HG03342 (cell line): ENCODE measurements at regions not wholly inside any gene's neighbourhood (a gene's known extent, or its start where the extent isn't known, plus 50 kb on each side); places are given as distances from the start of the nearest gene placed in this dataset.
"Not testable (repeated sequence)": the region's sequence is repeated elsewhere in the genome, so short reads cannot be mapped to it uniquely, and the experiment has no call there.

Experiments
- ATAC-seq: cut with Tn5 transposase; IDR thresholded peaks from one replicate; pipeline ENCODE4 v1.9.1; 2021; ENCODE audit warnings: mild to moderate bottlenecking, moderate library complexity; ENCODE audit not compliant: unreplicated experiment

DNA sequence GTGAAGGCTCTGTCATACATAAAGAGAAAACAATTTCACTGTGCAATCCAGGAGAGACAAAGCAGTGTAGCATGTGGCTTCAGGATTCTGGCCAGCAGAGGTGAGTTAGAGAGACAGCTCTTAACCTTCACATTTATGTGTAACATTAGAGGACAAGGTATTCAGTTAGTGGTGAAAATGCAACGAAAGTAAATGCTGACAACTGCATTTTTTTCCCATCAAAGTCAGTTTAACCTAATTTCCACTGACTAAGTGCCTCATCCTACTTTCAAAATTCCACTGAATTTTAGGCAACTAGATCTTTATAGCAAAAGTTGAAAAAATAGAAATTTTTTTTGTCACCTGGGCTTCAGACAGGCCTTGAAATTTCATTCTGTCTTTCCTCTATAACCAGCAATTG lies 130.8 kb upstream of the LNX1 start:
- ATAC-seq = no peak

- no peak for ATAC-seq
Measured at GRCh38 chr4:53721263-53721662, 130.0 kb upstream of the LNX1 start.

DNA sequence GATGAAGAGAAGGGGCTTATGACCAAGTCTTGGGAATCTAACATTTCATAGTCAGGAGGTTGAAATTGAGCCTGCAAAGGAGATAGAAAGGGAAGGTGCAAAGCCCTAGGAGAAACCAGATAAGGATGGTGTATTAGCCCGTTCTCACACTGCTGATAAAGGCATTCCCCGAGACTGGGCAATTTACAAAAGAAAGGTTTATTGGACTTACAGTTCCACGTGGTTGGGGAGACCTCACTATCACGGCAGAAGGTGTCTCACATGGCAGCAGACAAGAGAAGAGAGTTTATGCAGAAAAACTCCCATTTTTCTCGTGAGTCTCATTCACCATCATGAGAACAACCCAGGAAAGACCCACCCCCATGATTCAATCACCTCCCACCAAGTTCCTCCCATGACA lies 129.5 kb upstream of the LNX1 start:
- ATAC-seq = no peak

DNA sequence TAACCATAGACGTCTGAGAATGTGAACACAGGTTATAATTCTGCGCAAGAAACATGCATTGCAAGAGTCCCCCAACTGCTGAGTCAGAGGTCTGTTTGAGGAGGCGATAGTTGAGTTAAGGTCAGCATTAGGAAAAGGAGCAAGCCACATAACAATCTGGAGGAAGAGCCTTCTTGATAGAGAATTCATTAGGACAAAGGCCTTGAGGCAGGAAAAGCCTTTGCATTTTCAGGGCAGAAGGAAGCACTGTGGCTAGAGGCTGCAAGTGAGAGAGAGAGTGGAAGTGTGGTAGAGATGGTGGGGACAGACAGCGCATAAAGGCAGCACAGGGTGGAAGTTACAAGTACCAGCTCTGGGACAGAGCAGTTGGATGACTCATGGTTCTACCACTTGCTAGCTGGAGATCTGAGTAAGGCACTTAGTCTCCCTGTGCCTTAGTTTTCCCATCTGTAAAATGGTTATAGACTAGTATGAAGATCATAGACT lies 125.8 kb upstream of the LNX1 start:
- no peak for ATAC-seq

GRCh38 chr4:53716471-53717063 lies 125.3 kb upstream of the LNX1 start:
- no peak for ATAC-seq

- no peak for ATAC-seq
Measured at GRCh38 chr4:53716011-53716410, 124.7 kb upstream of the LNX1 start.

GRCh38 chr4:53714236-53715140 lies 123.2 kb upstream of the LNX1 start:
- no peak for ATAC-seq

DNA sequence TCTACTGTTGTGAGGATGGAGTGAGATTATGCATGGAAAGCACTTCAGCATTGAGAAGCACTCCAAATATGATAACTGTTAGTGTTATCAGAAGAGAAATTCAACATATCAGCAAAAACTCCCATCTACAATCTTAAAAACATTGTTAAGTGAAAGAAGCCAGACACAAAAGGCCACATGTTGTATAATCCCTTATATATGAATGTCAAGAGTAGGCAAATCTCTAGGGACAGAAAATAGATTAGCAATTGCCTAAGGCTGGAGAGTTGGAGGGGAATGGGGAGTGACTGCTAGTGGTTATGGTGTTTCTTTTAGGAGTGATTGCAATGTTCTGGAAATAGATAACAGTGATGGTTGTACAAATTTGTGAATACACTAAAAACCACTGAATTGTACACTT lies 122.5 kb upstream of the LNX1 start:
- no peak for ATAC-seq

DNA sequence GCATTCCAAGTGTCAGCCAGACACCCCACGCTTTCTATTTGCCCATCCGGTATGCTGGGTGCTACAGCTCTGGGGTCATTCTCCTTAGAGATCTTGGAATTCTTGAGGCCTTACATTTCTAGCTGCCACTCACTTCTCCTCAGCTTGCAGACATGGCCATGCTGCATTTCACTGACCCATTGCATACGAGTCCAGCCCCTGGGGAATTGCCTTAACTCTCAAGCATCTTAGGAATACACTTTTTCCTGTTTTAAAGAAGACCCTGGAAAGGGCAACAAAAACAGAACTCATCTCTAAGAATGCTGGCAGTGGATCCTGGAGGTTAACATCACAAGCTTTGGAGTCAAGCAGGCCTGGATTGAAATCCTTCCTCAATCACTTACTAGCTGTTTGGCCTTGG lies 122.0 kb upstream of the LNX1 start:
- no peak for ATAC-seq

DNA sequence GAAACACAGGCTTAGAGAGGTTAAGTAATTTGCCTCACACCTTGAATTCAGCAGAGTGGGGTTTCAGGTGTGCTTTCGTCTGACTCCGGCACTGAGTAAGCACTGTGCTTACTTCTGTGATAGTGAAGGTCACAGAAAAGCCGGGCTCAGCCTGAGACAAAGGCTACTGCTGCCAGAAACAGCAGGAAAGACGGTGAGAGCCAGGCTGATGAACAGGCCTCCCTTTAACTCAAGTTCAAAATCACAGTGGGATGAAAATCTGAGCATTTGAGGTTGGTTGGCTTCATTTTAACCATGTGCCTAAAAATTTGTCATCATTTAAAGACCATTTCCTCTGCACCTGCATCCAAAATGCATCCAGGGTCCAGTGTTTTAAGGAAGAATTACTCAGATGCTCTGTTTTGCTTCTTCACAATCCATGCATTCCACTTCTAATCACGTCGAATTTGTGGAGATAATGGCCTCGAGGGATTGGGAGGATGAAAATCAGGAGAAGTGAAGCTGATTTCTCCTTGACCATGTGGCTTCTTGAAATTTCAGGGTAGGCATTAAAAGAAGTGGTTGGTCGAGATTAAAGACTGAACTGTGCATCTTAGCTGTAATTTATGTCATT lies 121.2 kb upstream of the LNX1 start:
- no peak for ATAC-seq

DNA sequence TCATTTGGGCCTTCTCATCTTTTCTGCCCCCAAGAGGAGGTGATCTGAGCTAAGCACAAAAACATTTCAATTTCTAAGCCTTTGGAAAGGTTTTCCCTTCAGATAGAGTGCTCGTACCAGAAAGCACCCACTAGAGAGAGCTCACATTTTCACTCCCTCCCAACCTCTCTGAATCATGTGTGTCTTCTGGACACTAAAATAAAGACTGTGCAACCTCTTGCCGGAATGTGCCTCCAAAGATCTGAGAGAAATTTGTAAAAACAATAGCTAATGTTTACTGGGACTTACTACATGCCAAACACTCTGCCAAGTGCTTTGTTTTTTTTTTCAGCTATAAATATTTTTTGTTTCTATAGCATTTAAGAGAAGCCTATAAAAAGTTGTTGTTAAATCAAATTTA lies 120.6 kb upstream of the LNX1 start:
- ATAC-seq = no peak

DNA sequence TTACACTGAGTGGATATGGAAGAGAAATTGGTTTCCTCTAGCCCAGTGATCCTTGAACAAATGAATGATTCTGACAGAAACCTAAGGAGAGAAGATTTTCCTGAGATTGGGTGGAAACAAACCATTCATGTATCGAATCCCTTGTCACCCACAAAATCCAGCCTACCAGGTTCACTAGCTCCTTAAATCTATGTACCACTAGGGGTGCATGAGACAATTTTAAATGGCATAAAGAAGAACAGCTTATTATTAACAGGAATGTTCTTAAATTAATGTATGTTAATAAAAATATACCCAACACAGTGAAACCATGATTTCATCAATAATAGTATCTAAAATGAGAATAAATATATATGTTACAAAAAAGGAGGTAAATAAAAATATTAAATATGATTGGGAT lies 118.4 kb upstream of the LNX1 start:
- no peak for ATAC-seq

DNA sequence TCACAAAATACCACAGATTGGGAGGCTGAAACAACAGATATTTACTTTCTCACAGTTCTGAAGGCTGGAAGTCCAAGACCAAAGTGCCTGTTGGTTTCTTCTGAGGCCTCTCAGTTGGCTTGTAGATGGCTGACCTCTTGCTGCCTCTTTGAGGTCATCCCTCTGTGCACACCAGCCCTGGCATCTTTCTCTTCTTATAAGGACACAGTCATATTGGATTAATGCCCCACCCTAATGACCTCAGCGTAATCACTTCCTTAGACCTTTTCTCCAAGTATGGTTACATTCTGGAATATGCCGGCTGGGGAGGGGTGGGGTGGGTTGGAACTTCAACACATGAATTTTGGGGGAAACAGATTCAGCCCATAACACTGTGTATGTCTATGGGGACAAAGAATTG lies 116.2 kb upstream of the LNX1 start:
- no peak for ATAC-seq

DNA sequence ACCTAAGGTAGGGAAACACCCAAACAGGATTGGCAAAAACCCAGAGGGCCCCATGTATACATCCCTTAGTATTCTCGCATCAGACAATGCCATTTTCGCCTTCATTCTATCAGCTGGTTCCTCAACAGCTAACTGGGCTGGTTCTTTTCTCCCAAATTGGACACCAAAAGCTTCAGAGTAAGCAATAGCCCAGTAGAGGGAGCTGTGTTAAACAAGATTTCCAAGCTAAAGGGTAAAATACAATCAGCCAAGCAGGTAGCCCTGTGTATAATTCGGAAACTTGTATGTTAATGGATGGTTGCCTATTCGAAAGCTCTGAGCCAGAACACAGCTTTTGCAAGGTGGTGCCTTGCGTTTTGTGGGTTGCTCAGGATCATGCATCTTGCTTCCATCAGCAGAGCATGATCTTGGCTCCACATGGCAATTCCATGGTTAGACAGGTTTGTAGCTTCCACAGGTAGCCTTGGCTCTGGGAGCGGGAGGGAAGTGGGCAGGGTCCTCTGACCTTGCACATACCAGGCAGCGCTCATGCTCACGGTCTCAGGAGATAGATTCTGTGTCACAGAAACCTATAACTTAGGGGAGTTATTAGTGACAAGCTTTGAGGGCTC lies 115.2 kb upstream of the LNX1 start:
- ATAC-seq = no peak

DNA sequence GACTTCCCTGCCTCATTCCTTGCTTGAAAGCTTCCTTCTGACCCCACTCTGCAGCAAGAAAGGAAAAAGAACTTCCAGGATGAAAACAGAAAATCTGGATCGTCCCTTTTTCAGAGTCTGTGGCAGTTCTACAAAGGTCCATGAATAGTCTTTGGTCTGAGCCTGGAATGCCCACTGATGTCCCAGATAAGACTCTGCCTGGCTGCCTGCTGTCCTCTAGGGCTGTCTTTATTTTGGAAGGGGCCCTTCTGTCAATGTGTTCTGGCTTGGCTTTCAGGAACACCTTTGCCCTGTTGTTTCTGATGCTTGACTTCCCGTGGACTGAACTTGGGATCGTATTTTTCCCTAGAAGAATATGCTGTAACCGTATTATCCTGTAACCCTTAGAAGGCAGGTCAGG lies 114.7 kb upstream of the LNX1 start:
- ATAC-seq = no peak

- no peak for ATAC-seq
Measured at GRCh38 chr4:53705151-53705764, 114.0 kb upstream of the LNX1 start.

DNA sequence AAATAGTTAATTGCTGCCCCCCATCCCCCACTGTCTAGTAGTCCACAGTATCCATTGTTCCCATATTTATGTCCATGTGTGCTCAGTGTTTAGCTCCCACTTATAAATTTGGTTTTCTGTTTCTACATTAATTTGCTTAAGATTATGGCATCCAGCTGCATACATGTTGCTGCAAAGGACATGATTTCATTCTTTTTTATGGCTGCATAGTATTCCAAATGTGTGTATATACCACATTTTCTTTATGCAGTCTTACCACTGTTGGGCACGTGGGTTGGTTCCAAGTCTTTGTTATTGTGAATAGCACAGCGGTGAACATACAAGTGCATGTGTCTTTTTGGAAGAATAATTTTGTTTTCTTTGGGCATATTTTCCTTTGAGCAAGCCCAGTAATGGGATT lies 113.0 kb upstream of the LNX1 start:
- ATAC-seq = no peak

GRCh38 chr4:53703267-53703655 lies 112.0 kb upstream of the LNX1 start:
- ATAC-seq = no peak

GRCh38 chr4:53702334-53703266 lies 111.3 kb upstream of the LNX1 start:
- peak; percentile 65 for ATAC-seq

DNA sequence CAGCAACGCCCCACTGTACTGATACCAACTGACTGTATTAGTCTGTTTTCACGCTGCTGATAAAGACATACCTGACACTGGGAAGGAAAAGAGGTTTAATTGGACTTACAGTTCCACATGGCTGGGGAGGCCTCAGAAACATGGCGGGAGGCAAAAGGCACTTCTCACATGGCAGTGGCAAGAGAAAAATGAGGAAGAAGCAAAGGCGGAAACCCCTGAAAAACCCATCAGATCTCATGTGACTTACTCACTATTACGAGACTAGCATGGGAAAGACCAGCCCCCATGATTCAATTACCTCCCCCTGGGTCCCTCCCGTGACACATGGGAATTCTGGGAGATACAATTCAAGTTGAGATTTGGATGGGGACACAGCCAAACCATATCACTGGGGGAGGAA lies 110.0 kb upstream of the LNX1 start:
- not testable (repeated sequence) for ATAC-seq
